ENCODE measurements at regions not wholly inside any gene's neighbourhood (a gene's known extent, or its start where the extent isn't known, plus 50 kb on each side); places are given as distances from the start of the nearest gene placed in this dataset.

- intact Hi-C loops (cut with micrococcal nuclease; ENCODE audit: unreplicated experiment): no loop called here
- POLR2A ChIA-PET (ENCODE audit: low non-redundant PET): no interaction called here
- DNase-seq (ENCODE audit: low spot score): no peak
- H3K9me3 ChIP-seq (ENCODE audit: low read depth, low read length, poor library complexity, severe bottlenecking): peaks cover 50% of the 10 kb centered on the region
- no TSS peak for BruUV-seq (replicated peaks)
- no peaks in the 10 kb centered on the region for H3K27me3 ChIP-seq (replicated peaks; ENCODE audit: insufficient read depth, low read depth, low read length, poor library complexity)
- no peaks in the 10 kb centered on the region for H3K4me1 ChIP-seq (ENCODE audit: insufficient read depth, low read length, poor library complexity, severe bottlenecking)
- no peak overlapping the region for H3K27ac ChIP-seq (ENCODE audit: low read depth, low read length, poor library complexity, severe bottlenecking)
- TF ChIP-seq, protein P1, sequence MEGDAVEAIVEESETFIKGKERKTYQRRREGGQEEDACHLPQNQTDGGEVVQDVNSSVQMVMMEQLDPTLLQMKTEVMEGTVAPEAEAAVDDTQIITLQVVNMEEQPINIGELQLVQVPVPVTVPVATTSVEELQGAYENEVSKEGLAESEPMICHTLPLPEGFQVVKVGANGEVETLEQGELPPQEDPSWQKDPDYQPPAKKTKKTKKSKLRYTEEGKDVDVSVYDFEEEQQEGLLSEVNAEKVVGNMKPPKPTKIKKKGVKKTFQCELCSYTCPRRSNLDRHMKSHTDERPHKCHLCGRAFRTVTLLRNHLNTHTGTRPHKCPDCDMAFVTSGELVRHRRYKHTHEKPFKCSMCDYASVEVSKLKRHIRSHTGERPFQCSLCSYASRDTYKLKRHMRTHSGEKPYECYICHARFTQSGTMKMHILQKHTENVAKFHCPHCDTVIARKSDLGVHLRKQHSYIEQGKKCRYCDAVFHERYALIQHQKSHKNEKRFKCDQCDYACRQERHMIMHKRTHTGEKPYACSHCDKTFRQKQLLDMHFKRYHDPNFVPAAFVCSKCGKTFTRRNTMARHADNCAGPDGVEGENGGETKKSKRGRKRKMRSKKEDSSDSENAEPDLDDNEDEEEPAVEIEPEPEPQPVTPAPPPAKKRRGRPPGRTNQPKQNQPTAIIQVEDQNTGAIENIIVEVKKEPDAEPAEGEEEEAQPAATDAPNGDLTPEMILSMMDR (conservative IDR thresholded peaks at IDR 0.05; ENCODE audit: low read depth, low read length): no peak
- TF ChIP-seq EZH2 (IDR thresholded peaks at IDR 0.05; ENCODE audit: borderline replicate concordance, low read depth, low read length, poor library complexity, severe bottlenecking): no peak
- no peaks in the 10 kb centered on the region for H3K36me3 ChIP-seq (ENCODE audit: insufficient read depth, low read length, poor library complexity, severe bottlenecking)
- H3K4me3 ChIP-seq (ENCODE audit: low read depth, low read length, poor library complexity, severe bottlenecking): no peak overlapping the region
- CTCF ChIA-PET: no interaction called here
Observed at GRCh38 chr4:11158971-11159370, 269.7 kb downstream of the HS3ST1 start.

DNA sequence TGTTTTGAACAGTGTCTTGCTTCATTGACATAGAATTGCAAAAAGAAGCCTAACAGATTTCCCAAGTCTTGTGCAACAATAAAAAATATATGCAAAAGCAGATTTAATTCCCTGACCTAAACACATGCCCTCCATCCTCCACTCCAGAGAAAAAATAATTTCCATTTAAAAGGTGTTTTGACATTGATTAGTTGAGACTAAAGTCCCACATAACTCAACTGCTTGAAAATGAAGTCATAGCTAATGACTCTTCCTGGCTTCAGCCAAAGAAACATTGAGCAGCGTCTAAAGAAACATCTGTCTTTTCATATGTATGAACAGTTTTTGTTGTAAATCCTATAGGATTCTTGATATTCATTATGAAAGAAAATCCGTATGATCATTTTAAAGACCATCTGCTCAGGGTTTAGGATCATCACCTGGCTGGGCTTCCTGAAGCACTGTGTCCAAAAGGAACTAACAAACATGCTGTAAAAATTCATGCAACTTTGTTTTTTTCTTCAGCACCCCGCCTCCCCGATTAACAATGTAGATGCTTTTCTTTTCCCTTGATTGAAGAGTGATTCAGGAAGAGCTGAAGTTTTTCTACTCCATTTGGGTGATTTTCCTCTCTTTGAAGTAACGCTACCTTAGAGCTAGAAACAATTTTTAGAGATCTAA lies 273.4 kb downstream of the HS3ST1 start:
- no peak overlapping the region for H3K4me3 ChIP-seq (ENCODE audit: low read depth, low read length, poor library complexity, severe bottlenecking)
- H3K4me1 ChIP-seq (ENCODE audit: insufficient read depth, low read length, poor library complexity, severe bottlenecking): no peaks in the 10 kb centered on the region
- TF ChIP-seq, protein P1 (conservative IDR thresholded peaks at IDR 0.05; ENCODE audit: low read depth, low read length): no peak
- no peak for TF ChIP-seq EZH2 (IDR thresholded peaks at IDR 0.05; ENCODE audit: borderline replicate concordance, low read depth, low read length, poor library complexity, severe bottlenecking)
- POLR2A ChIA-PET (ENCODE audit: low non-redundant PET): no interaction called here
- CTCF ChIA-PET: no interaction called here
- H3K27me3 ChIP-seq (replicated peaks; ENCODE audit: insufficient read depth, low read depth, low read length, poor library complexity): no peaks in the 10 kb centered on the region
- no peak overlapping the region for H3K27ac ChIP-seq (ENCODE audit: low read depth, low read length, poor library complexity, severe bottlenecking)
- no TSS peak for BruUV-seq (replicated peaks)
- intact Hi-C loops (cut with micrococcal nuclease; ENCODE audit: unreplicated experiment): no loop called here
- no peaks in the 10 kb centered on the region for H3K36me3 ChIP-seq (ENCODE audit: insufficient read depth, low read length, poor library complexity, severe bottlenecking)
- H3K9me3 ChIP-seq (ENCODE audit: low read depth, low read length, poor library complexity, severe bottlenecking): peaks cover 66% of the 10 kb centered on the region
- no peak for DNase-seq (ENCODE audit: low spot score)

- BruUV-seq (replicated peaks): no TSS peak
- H3K27ac ChIP-seq (ENCODE audit: low read depth, low read length, poor library complexity, severe bottlenecking): no peak overlapping the region
- no peak overlapping the region for H3K4me3 ChIP-seq (ENCODE audit: low read depth, low read length, poor library complexity, severe bottlenecking)
- no peak for DNase-seq (ENCODE audit: low spot score)
- ChIA-PET POLR2A (ENCODE audit: low non-redundant PET) (no interaction called here), CTCF (no interaction called here)
- H3K9me3 ChIP-seq (ENCODE audit: low read depth, low read length, poor library complexity, severe bottlenecking): peaks cover 55% of the 10 kb centered on the region
- intact Hi-C loops (cut with micrococcal nuclease; ENCODE audit: unreplicated experiment): no loop called here
- no peaks in the 10 kb centered on the region for H3K36me3 ChIP-seq (ENCODE audit: insufficient read depth, low read length, poor library complexity, severe bottlenecking)
- H3K27me3 ChIP-seq (replicated peaks; ENCODE audit: insufficient read depth, low read depth, low read length, poor library complexity): no peaks in the 10 kb centered on the region
- TF ChIP-seq, protein P1 (conservative IDR thresholded peaks at IDR 0.05; ENCODE audit: low read depth, low read length): no peak
- TF ChIP-seq EZH2 (IDR thresholded peaks at IDR 0.05; ENCODE audit: borderline replicate concordance, low read depth, low read length, poor library complexity, severe bottlenecking): no peak
- no peaks in the 10 kb centered on the region for H3K4me1 ChIP-seq (ENCODE audit: insufficient read depth, low read length, poor library complexity, severe bottlenecking)
Observed at GRCh38 chr4:11153171-11153750, 275.4 kb downstream of the HS3ST1 start.

Measured in A673 (cell line).